HEK293 (cell line): ENCODE measurements at regions not wholly inside any gene's neighbourhood (a gene's known extent, or its start where the extent isn't known, plus 50 kb on each side); places are given as distances from the start of the nearest gene placed in this dataset.
A peak's percentile ranks its signal among the peaks of the same experiment; 100 is the strongest.

ENCODE experiments used
- CTCF ChIA-PET: fragments of 350-600 bp; formaldehyde crosslinking; extraction: SDS; loops from one replicate; lab custom pipeline; 2021; ENCODE audit warnings: antibody characterized with exemption; lab: Yijun Ruan, JAX
- POLR2A ChIA-PET: fragments of 300-600 bp; formaldehyde crosslinking; extraction: SDS; loops from one replicate; lab custom pipeline; 2020; ENCODE audit warnings: antibody characterized with exemption, inconsistent platforms; lab: Yijun Ruan, JAX
- H3K27ac ChIP-seq: fragments of 200-500 bp; sonication (Bioruptor generic); 2 replicates; pipeline ENCODE4 v1.5.1; 2014; ENCODE audit warnings: low read depth, low read length, control low read depth, inconsistent platforms; ENCODE audit errors: extremely low read depth
- H3K36me3 ChIP-seq, 2 experiments: fragments of 200-500 bp in 1 of 2; sonication (Bioruptor generic) in 1 of 2; 1 replicate in 1 of 2; 2 replicates in 1 of 2; pipeline ENCODE4 v1.5.1; 2014 to 2017; ENCODE audit warnings: inconsistent platforms in 2 of 2, low read length in 2 of 2; ENCODE audit not compliant: control insufficient read depth in 2 of 2, insufficient read depth in 1 of 2
- H3K4me1 ChIP-seq: fragments of 200-500 bp; sonication (Bioruptor generic); 2 replicates; pipeline ENCODE4 v1.5.1; 2014; ENCODE audit warnings: mild to moderate bottlenecking, low read length, inconsistent platforms; ENCODE audit not compliant: control insufficient read depth, insufficient read depth
- H3K4me3 ChIP-seq: 2 replicates; pipeline ENCODE4 v1.5.1; 2011; ENCODE audit warnings: low read depth, mild to moderate bottlenecking, control low read depth, low read length, moderate library complexity
- H3K9me3 ChIP-seq: fragments of 200-500 bp; sonication (Bioruptor generic); 2 replicates; pipeline ENCODE4 v1.5.1; 2014; ENCODE audit warnings: low read depth, low read length, inconsistent platforms; ENCODE audit not compliant: control insufficient read depth, insufficient read depth
- HOXA7 ChIP-seq: sonication (generic); formaldehyde crosslinking; IDR thresholded peaks from 2 replicates; pipeline ENCODE4 v1.8.1; 2022; ENCODE audit warnings: missing genetic modification reagents, borderline replicate concordance
- KLF7 ChIP-seq: fragments of 450-650 bp; formaldehyde crosslinking; IDR thresholded peaks from 2 replicates; pipeline ENCODE4 v1.5.1; 2016; ENCODE audit warnings: missing biosample characterization, missing genetic modification characterization, borderline replicate concordance
- SETDB1 ChIP-seq: IDR thresholded peaks from one replicate; pipeline ENCODE4 v1.6.1; 2017; ENCODE audit warnings: mild to moderate bottlenecking, low read length, moderate library complexity, mixed read lengths; ENCODE audit not compliant: insufficient read length
- SP2 ChIP-seq: fragments of 450-650 bp; formaldehyde crosslinking; IDR thresholded peaks from 2 replicates; pipeline ENCODE4 v1.5.1; 2016; ENCODE audit warnings: missing biosample characterization, missing genetic modification characterization
- SP7 ChIP-seq: fragments of 450-650 bp; formaldehyde crosslinking; IDR thresholded peaks from 2 replicates; pipeline ENCODE4 v1.5.1; 2016; ENCODE audit warnings: missing biosample characterization, missing genetic modification characterization
- ZNF146 ChIP-seq: fragments of 450-650 bp; formaldehyde crosslinking; IDR thresholded peaks from 2 replicates; pipeline ENCODE4 v1.5.1; 2016; ENCODE audit warnings: missing biosample characterization, missing genetic modification characterization
- ZNF169 ChIP-seq: fragments of 450-650 bp; formaldehyde crosslinking; IDR thresholded peaks from 2 replicates; pipeline ENCODE4 v1.5.1; 2016; ENCODE audit warnings: missing biosample characterization, missing genetic modification characterization
- ZNF214 ChIP-seq: fragments of 450-650 bp; formaldehyde crosslinking; IDR thresholded peaks from 2 replicates; pipeline ENCODE4 v1.5.1; 2017; ENCODE audit warnings: missing biosample characterization, mild to moderate bottlenecking, missing genetic modification characterization, borderline replicate concordance
- ZNF366 ChIP-seq: fragments of 450-650 bp; formaldehyde crosslinking; conservative IDR thresholded peaks from 2 replicates; pipeline ENCODE4 v1.5.1; 2016; ENCODE audit warnings: missing biosample characterization, missing genetic modification characterization
- ZNF48 ChIP-seq: fragments of 450-650 bp; formaldehyde crosslinking; IDR thresholded peaks from 2 replicates; pipeline ENCODE4 v1.5.1; 2016; ENCODE audit warnings: missing biosample characterization, missing genetic modification characterization
- ZNF510 ChIP-seq: fragments of 450-650 bp; formaldehyde crosslinking; IDR thresholded peaks from 2 replicates; pipeline ENCODE4 v1.5.1; 2018; ENCODE audit warnings: mild to moderate bottlenecking, missing genetic modification characterization, missing biosample characterization; ENCODE audit not compliant: insufficient replicate concordance
- ZNF585B ChIP-seq: fragments of 450-650 bp; formaldehyde crosslinking; IDR thresholded peaks from 2 replicates; pipeline ENCODE4 v1.5.1; 2016; ENCODE audit warnings: missing biosample characterization, missing genetic modification characterization
- ZNF777 ChIP-seq: fragments of 450-650 bp; formaldehyde crosslinking; IDR thresholded peaks from 2 replicates; pipeline ENCODE4 v1.5.1; 2017; ENCODE audit warnings: missing biosample characterization, missing genetic modification characterization, borderline replicate concordance
- TF ChIP-seq, protein P1 (sequence below): fragments of 450-650 bp; formaldehyde crosslinking; IDR thresholded peaks from 2 replicates; pipeline ENCODE4 v1.5.1; 2016; ENCODE audit warnings: missing biosample characterization, missing genetic modification characterization
- TF ChIP-seq, protein P2 (sequence below): fragments of 450-650 bp; formaldehyde crosslinking; IDR thresholded peaks from 2 replicates; pipeline ENCODE4 v1.5.1; 2016; ENCODE audit warnings: missing biosample characterization, missing genetic modification characterization
- TF ChIP-seq, protein P3 (sequence below): fragments of 450-650 bp; formaldehyde crosslinking; IDR thresholded peaks from 2 replicates; pipeline ENCODE4 v1.5.1; 2016; ENCODE audit warnings: missing biosample characterization, missing genetic modification characterization

DNA sequence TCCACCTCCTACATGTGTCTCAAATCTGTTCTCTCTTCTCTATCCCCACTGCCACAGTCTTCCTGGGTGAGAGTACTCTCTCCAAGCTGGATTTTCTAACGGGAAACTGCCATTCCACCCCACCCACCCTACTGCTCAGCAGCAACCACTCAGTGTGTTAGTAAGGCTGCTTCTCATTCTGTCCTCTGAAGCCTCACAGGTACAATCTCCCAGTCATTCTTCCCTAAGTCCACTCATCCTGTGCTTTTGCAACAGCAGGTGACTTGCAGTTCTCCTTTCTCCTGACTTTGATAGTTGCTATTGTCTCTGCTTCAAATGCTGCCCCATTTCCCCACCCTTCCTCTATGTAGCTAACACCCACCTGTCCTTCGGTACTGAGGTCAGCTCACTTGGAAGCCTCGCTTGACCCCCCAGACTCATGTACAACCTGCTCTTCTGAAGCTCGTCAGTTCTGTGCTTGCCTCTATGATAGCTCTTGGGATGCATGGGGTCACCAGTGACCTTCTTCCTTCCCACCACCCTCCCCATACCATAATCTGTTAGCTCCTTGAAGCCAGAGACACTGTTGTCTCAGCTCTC lies 188.9 kb downstream of the RRAGC start:
- no peak for TF ChIP-seq SP7 (tag by site-specific recombination)
- TF ChIP-seq ZNF777: no peak
- no peak for TF ChIP-seq ZNF366
- TF ChIP-seq, protein P1, sequence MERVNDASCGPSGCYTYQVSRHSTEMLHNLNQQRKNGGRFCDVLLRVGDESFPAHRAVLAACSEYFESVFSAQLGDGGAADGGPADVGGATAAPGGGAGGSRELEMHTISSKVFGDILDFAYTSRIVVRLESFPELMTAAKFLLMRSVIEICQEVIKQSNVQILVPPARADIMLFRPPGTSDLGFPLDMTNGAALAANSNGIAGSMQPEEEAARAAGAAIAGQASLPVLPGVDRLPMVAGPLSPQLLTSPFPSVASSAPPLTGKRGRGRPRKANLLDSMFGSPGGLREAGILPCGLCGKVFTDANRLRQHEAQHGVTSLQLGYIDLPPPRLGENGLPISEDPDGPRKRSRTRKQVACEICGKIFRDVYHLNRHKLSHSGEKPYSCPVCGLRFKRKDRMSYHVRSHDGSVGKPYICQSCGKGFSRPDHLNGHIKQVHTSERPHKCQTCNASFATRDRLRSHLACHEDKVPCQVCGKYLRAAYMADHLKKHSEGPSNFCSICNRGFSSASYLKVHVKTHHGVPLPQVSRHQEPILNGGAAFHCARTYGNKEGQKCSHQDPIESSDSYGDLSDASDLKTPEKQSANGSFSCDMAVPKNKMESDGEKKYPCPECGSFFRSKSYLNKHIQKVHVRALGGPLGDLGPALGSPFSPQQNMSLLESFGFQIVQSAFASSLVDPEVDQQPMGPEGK (tag by site-specific recombination): no peak
- no peak for TF ChIP-seq KLF7 (tag by site-specific recombination)
- TF ChIP-seq, protein P2, sequence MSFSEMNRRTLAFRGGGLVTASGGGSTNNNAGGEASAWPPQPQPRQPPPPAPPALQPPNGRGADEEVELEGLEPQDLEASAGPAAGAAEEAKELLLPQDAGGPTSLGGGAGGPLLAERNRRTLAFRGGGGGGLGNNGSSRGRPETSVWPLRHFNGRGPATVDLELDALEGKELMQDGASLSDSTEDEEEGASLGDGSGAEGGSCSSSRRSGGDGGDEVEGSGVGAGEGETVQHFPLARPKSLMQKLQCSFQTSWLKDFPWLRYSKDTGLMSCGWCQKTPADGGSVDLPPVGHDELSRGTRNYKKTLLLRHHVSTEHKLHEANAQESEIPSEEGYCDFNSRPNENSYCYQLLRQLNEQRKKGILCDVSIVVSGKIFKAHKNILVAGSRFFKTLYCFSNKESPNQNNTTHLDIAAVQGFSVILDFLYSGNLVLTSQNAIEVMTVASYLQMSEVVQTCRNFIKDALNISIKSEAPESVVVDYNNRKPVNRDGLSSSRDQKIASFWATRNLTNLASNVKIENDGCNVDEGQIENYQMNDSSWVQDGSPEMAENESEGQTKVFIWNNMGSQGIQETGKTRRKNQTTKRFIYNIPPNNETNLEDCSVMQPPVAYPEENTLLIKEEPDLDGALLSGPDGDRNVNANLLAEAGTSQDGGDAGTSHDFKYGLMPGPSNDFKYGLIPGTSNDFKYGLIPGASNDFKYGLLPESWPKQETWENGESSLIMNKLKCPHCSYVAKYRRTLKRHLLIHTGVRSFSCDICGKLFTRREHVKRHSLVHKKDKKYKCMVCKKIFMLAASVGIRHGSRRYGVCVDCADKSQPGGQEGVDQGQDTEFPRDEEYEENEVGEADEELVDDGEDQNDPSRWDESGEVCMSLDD (tag by site-specific recombination): no peak
- TF ChIP-seq ZNF585B (tag by site-specific recombination): peak; percentile 69
- no peak for TF ChIP-seq ZNF214
- TF ChIP-seq ZNF146 (tag by site-specific recombination): no peak
- no peak overlapping the region for H3K27ac ChIP-seq
- H3K4me3 ChIP-seq: no peak overlapping the region
- POLR2A ChIA-PET: no interaction called here
- no peaks in the 10 kb centered on the region for H3K9me3 ChIP-seq
- CTCF ChIA-PET: interaction anchor here (1.0 kb wide), 1 partner anchor 164 kb away, joined by 3 read pairs; no protein-coding TSS in a partner anchor
- H3K4me1 ChIP-seq: no peaks in the 10 kb centered on the region
- no peaks in the 10 kb centered on the region for H3K36me3 ChIP-seq

DNA sequence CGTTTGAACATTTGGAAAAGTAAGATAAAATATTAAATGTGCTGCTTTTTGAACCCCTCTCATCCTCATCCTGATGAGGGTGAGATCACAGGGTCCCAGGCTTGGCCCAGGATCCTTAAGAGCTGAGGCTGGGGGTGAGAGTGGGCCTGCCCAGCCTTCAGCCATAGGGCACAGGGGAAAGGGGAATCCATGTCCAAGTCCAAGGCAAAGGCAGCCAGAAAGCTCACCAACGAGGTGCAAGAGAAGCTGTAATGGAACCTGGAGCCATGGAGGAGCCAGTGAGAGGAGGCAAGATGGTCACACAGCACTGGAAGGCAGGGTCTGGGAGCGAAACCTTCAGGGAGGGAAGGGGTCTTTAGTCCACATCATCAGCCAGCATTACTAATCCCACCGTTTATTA lies 191.9 kb downstream of the RRAGC start:
- POLR2A ChIA-PET: no interaction called here
- no peak overlapping the region for H3K4me3 ChIP-seq
- TF ChIP-seq SP2 (tag by site-specific recombination) (no peak), HOXA7 (no peak), ZNF510 (no peak), ZNF169 (tag by site-specific recombination) (no peak), ZNF48 (no peak)
- TF ChIP-seq, protein P3, sequence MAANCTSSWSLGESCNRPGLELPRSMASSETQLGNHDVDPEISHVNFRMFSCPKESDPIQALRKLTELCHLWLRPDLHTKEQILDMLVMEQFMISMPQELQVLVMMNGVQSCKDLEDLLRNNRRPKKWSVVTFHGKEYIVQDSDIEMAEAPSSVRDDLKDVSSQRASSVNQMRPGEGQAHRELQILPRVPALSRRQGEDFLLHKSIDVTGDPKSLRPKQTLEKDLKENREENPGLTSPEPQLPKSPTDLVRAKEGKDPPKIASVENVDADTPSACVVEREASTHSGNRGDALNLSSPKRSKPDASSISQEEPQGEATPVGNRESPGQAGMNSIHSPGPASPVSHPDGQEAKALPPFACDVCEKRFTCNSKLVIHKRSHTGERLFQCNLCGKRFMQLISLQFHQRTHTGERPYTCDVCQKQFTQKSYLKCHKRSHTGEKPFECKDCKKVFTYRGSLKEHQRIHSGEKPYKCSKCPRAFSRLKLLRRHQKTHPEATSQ (tag by site-specific recombination): no peak
- TF ChIP-seq, all 188 proteins: peak for 0
- H3K36me3 ChIP-seq: no peaks in the 10 kb centered on the region
- no peak overlapping the region for H3K27ac ChIP-seq
- H3K9me3 ChIP-seq: no peaks in the 10 kb centered on the region
- CTCF ChIA-PET: no interaction called here
- no peaks in the 10 kb centered on the region for H3K4me1 ChIP-seq

DNA sequence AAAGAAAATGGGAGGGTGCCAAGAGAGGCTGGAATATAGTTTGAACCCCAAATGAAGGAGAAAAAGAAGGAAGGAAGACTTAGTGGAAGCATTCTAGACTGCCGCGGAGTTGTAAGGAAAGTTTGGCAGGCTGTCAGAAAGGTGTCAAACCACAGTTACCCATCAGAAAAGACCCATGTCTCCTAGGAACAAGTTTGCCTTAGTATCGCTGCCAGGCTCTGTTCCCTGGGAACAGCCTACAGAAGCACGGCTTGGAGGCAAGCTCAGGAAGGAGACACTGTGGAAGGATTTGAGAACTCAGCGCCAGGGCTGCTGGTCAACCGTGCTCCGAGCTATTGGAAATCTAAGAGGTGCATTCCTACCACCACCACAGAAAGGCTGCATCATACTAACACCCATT lies 197.4 kb downstream of the RRAGC start:
- H3K36me3 ChIP-seq: no peaks in the 10 kb centered on the region
- no peak for TF ChIP-seq SETDB1
- TF ChIP-seq, all 188 proteins: peak for 0
- POLR2A ChIA-PET: no interaction called here
- CTCF ChIA-PET: no interaction called here
- Histone ChIP-seq H3K4me1 (no peaks in the 10 kb centered on the region), H3K4me3 (no peak overlapping the region), H3K9me3 (no peaks in the 10 kb centered on the region), H3K27ac (no peak overlapping the region)
